Activated CD8-positive, alpha-beta T cell treated with anti-CD3 and anti-CD28 coated beads, Interleukin-2, amount 10 ng/mL, durations not matched to agents 7 days and 5 days (primary cell): ENCODE measurements at regions not wholly inside any gene's neighbourhood (a gene's known extent, or its start where the extent isn't known, plus 50 kb on each side); places are given as distances from the start of the nearest gene placed in this dataset.
"Not testable (repeated sequence)": the region's sequence is repeated elsewhere in the genome, so short reads cannot be mapped to it uniquely, and the experiment has no call there.

ENCODE experiments used
- ATAC-seq: fragments of 150-1000 bp; cut with Tn5 transposase; one replicate; pipeline ENCODE4 v1.10.0; 2021; ENCODE audit warnings: moderate library complexity
- CTCF ChIA-PET: fragments of 350-600 bp; sonication (Branson Sonifier 250); formaldehyde crosslinking; loops from one replicate; lab custom pipeline; 2021; ENCODE audit warnings: antibody characterized with exemption; lab: Charles Lee
- POLR2A ChIA-PET: fragments of 350-600 bp; sonication (Branson Sonifier 250); formaldehyde crosslinking; loops from one replicate; lab custom pipeline; 2021; ENCODE audit warnings: antibody characterized with exemption; lab: Charles Lee
- DNase-seq: peaks from one replicate; pipeline ENCODE4 v3.0.0-alpha.2; 2020
- H3K27ac Mint-ChIP-seq: one replicate; pipeline ENCODE4 v1.8.0; 2021; ENCODE audit warnings: mild to moderate bottlenecking, mixed read lengths
- H3K27me3 Mint-ChIP-seq: one replicate; pipeline ENCODE4 v1.8.0; 2021; ENCODE audit warnings: low read depth, mixed read lengths
- H3K36me3 Mint-ChIP-seq: one replicate; pipeline ENCODE4 v1.8.0; 2021; ENCODE audit warnings: low read depth, mixed read lengths
- H3K4me1 Mint-ChIP-seq: one replicate; pipeline ENCODE4 v1.8.0; 2021; ENCODE audit warnings: low read depth, mixed read lengths
- H3K4me3 Mint-ChIP-seq: one replicate; pipeline ENCODE4 v1.8.0; 2021; ENCODE audit warnings: mild to moderate bottlenecking, mixed read lengths
- H3K9me3 Mint-ChIP-seq: one replicate; pipeline ENCODE4 v1.8.0; 2022; ENCODE audit warnings: mixed read lengths; ENCODE audit not compliant: insufficient read depth

DNA sequence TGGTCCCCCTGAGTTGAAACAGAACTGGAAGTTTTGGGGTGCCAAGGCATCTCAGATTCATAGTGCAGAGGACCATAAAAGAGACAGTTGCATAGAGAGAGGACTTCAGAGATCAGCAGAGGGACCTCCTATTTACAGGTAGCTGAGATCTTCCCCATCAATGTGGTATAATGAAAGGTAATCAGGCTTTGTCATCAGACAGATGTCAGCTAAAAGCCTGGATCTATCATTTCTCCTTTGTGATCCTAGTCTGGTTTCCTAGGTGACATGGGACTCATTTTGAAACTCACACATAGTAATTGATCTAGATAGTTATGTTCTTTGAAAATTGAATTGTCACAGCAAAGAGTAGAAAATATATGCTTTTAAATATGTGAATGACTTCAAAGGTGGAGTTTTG, 443.5 kb upstream of the MAP2 start:
- H3K4me3 Mint-ChIP-seq: no peak overlapping the region
- H3K36me3 Mint-ChIP-seq: no peaks in the 10 kb centered on the region
- no peaks in the 10 kb centered on the region for H3K4me1 Mint-ChIP-seq
- ATAC-seq: no peak
- no peaks in the 10 kb centered on the region for H3K27me3 Mint-ChIP-seq
- no peaks in the 10 kb centered on the region for H3K9me3 Mint-ChIP-seq
- no peak for DNase-seq
- H3K27ac Mint-ChIP-seq: no peak overlapping the region
- ChIA-PET CTCF (no interaction called here), POLR2A (no interaction called here)

DNA sequence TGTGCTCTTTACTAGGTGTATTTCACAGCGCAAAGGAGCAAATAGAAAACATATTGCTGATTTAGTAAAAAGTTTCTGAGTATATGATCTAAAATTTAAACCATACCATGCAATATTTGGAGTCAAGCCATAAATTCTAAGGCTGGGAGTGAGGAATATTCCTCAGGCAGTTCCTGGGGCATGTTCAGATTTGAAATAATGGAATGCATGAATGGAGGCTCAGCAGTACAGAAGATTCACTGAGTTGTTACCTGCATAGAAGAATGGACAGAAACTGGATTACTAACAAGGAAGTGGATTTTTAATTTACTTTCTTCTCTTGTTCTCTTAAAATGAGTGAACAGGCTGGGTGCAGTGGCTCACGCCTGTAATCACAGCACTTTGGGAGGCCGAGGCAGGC, 441.0 kb upstream of the MAP2 start:
- Mint-ChIP-seq H3K9me3 (no peaks in the 10 kb centered on the region), H3K27ac (no peak overlapping the region), H3K4me3 (no peak overlapping the region), H3K36me3 (no peaks in the 10 kb centered on the region), H3K4me1 (no peaks in the 10 kb centered on the region), H3K27me3 (no peaks in the 10 kb centered on the region)
- POLR2A ChIA-PET: no interaction called here
- DNase-seq (no peak), ATAC-seq (no peak)
- CTCF ChIA-PET: no interaction called here

DNA sequence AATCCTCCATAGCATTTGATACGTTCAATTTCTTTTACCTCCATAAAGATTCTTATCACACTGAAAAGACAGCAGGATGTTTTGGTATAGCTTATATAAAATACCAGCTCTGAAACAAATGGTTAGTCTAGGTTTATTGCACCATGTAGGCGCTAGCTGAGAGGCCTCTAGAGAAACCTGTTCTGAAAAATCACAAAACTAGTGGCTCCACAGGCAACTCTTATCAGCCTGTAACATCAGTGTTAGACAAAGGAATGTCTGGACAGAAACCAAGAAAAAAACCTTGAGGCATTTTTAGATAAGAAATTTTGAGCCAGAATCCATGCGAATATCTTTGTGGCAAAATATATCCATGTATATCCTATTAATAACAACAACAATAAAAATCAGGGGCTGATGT, 440.4 kb upstream of the MAP2 start:
- POLR2A ChIA-PET: no interaction called here
- Mint-ChIP-seq H3K4me3 (no peak overlapping the region), H3K36me3 (no peaks in the 10 kb centered on the region), H3K27me3 (no peaks in the 10 kb centered on the region), H3K4me1 (no peaks in the 10 kb centered on the region), H3K27ac (no peak overlapping the region), H3K9me3 (no peaks in the 10 kb centered on the region)
- ATAC-seq (no peak), DNase-seq (no peak)
- CTCF ChIA-PET: no interaction called here

DNA sequence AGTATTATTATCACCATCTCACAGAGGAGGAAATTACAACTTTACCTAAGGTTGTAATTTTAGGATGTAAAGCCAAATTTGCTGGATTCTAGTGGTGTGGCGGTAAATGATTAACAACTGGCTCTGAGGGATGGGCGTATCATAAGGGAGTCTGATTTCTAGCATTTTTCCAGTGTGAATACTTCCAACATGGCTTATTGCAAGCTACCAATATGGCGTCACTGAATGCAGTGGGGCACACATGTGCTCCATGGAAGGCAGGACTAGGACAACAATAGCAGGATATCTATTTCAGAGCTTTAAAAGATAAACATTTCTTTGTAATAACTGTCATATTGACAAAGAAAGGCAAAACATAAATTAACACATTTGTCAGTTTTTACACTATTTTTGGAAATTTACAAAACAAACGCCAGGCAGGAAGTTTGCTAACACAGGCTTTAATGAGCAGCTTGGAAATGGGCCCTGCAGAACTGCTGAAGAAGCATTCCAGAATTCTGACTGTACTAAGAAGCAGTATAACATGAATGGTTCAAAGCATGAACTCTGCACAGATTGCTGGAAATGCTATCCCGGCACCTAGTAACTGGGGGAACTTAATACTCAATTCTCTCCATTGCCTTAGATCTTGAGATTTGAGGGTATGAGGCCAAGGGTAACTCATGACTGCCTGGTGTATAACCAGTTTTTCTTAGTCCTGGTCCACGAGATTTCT, 439.3 kb upstream of the MAP2 start:
- POLR2A ChIA-PET: no interaction called here
- Mint-ChIP-seq H3K27ac (no peak overlapping the region), H3K27me3 (no peaks in the 10 kb centered on the region), H3K4me3 (no peak overlapping the region), H3K9me3 (no peaks in the 10 kb centered on the region), H3K4me1 (no peaks in the 10 kb centered on the region), H3K36me3 (no peaks in the 10 kb centered on the region)
- DNase-seq (no peak), ATAC-seq (no peak)
- CTCF ChIA-PET: no interaction called here

DNA sequence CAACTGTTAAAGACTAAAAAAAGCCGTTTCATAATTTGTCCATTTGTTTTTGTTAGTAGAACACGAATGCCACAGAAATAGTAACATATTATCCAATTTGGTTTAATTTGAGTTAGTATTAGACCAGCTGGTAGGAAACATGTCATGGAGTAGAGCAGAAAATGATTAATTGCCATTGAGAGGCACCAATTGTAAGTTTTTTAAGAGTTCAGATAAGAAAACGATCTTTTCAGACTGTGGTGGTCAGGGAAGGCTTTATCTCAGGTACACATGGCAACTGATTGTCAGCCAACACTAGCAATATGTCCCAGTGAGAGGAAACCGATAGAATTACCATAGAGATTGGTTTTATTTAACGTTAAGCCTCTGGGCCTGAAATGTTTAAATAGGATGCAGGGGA, 438.2 kb upstream of the MAP2 start:
- H3K9me3 Mint-ChIP-seq: no peaks in the 10 kb centered on the region
- POLR2A ChIA-PET: no interaction called here
- no peak overlapping the region for H3K27ac Mint-ChIP-seq
- H3K36me3 Mint-ChIP-seq: no peaks in the 10 kb centered on the region
- CTCF ChIA-PET: no interaction called here
- H3K4me1 Mint-ChIP-seq: no peaks in the 10 kb centered on the region
- DNase-seq (no peak), ATAC-seq (no peak)
- H3K4me3 Mint-ChIP-seq: no peak overlapping the region
- H3K27me3 Mint-ChIP-seq: no peaks in the 10 kb centered on the region

DNA sequence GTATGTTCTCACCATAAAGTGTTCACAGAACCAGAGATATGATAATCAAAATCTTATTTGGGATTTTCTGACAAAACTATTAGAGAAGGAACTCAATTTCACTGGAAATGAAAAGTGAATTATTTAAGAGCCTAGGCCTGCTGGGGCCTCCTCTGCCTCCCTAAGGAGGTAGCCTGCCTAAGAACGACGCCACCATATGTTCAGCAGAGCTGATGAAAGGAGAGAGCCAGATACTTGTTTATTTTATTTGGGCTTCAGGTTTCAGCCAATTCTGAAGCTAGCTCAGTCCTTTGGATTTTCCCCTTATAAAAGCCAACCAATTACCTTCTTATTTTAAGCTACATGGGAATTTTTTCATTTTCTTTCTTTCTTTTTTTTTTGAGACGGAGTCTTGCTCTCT, 433.1 kb upstream of the MAP2 start:
- Mint-ChIP-seq H3K4me1 (no peaks in the 10 kb centered on the region), H3K36me3 (no peaks in the 10 kb centered on the region), H3K4me3 (no peak overlapping the region), H3K9me3 (no peaks in the 10 kb centered on the region), H3K27me3 (no peaks in the 10 kb centered on the region), H3K27ac (no peak overlapping the region)
- no peak for ATAC-seq
- ChIA-PET POLR2A (no interaction called here), CTCF (no interaction called here)
- no peak for DNase-seq

DNA sequence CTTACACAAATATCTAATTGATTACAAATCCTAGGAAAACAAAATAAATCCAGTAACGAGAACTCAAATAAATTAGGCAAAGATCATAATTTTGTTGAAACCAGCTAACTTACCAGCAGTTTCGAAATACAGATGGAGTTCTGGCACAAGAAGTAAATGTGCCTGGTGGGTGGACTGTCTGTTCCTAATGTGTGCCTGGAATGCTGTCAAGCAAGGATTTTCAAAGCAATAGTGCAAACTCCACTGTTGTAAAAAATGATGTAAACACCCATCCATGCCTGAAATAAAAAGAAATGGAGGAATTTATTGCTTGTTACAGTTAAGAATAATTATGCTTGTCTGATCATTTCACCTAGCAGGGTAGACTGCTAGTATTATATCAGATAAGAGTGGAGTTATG, 423.9 kb upstream of the MAP2 start:
- POLR2A ChIA-PET: no interaction called here
- no peaks in the 10 kb centered on the region for H3K4me1 Mint-ChIP-seq
- DNase-seq: no peak
- H3K9me3 Mint-ChIP-seq: no peaks in the 10 kb centered on the region
- no peaks in the 10 kb centered on the region for H3K27me3 Mint-ChIP-seq
- H3K36me3 Mint-ChIP-seq: no peaks in the 10 kb centered on the region
- ATAC-seq: no peak
- CTCF ChIA-PET: no interaction called here
- H3K4me3 Mint-ChIP-seq: no peak overlapping the region
- H3K27ac Mint-ChIP-seq: no peak overlapping the region

DNA sequence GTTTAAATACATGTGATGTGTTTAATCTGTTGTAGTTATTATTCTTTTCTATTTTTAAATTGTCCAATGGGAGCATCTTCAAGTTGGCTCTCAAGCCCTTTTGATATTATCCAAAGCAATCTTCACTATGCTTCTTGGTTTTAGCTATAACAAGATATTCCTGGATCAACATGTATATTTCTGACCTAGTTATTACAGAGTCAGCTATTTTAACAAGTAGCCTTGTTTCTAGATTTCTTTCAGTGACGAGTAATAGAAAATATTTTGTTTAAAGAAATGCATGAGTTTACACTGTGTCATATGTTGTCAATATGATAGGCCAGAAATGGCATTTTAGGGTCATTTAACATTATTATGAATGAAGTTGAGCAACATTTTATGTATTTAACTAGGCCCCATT, 421.8 kb upstream of the MAP2 start:
- POLR2A ChIA-PET: no interaction called here
- Mint-ChIP-seq H3K4me1 (no peaks in the 10 kb centered on the region), H3K27ac (no peak overlapping the region), H3K9me3 (peaks cover 6% of the 10 kb centered on the region), H3K36me3 (no peaks in the 10 kb centered on the region), H3K27me3 (no peaks in the 10 kb centered on the region), H3K4me3 (no peak overlapping the region)
- CTCF ChIA-PET: no interaction called here
- DNase-seq (no peak), ATAC-seq (no peak)

DNA sequence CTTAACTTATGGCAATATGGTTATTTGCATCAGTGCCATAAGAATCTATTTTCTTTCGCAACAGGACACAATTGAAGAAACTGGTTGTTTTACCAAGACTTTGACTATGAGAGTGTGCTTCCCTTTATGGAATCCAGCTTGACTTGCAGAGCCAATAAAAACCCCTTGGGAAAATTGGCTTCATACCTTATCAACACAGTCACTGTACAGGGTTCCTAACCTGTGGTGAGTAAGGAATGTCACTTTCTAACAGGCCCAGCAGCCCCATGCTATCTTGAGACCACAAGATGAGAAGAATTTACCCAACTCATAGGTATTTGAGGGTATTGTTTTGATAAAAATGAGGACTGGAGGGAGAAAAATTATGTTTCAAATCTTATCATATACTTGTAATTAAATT, 418.5 kb upstream of the MAP2 start:
- Mint-ChIP-seq H3K4me1 (no peaks in the 10 kb centered on the region), H3K9me3 (peaks cover 6% of the 10 kb centered on the region), H3K27ac (no peak overlapping the region), H3K27me3 (no peaks in the 10 kb centered on the region), H3K36me3 (no peaks in the 10 kb centered on the region), H3K4me3 (no peak overlapping the region)
- ChIA-PET POLR2A (no interaction called here), CTCF (no interaction called here)
- DNase-seq (no peak), ATAC-seq (no peak)

DNA sequence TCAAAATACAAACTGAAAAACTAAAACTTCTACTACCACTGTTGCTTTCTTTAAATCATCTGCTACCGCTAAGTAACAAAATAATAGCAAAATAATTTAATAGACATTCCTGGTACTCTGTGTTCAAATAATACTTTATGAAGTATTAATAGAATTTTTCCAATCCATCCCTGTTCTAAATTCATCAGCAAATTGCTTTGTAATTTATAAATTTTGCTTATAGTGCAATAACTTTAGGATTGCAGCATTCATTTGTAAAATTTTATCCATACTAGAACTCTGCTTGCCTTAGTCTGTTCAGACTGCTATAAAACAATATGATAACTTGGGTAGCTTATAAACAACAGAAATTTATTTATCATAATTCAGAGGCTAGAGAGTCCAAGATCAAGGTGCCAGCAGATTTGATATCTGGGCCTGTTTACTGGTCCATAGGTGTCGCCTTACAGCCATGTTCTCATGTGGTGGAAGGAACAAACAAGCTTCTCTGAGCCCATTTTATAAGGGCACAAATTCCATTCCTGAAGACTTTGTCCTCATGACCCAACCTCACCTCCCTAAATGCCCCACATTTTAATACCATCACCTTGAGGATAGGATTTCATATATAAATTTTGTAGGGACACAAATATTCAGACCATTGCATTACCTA, 415.1 kb upstream of the MAP2 start:
- Mint-ChIP-seq H3K9me3 (peaks cover 7% of the 10 kb centered on the region), H3K27me3 (no peaks in the 10 kb centered on the region), H3K4me1 (no peaks in the 10 kb centered on the region), H3K27ac (no peak overlapping the region), H3K4me3 (no peak overlapping the region), H3K36me3 (no peaks in the 10 kb centered on the region)
- ChIA-PET CTCF (no interaction called here), POLR2A (no interaction called here)
- DNase-seq: no peak
- ATAC-seq: no peak

DNA sequence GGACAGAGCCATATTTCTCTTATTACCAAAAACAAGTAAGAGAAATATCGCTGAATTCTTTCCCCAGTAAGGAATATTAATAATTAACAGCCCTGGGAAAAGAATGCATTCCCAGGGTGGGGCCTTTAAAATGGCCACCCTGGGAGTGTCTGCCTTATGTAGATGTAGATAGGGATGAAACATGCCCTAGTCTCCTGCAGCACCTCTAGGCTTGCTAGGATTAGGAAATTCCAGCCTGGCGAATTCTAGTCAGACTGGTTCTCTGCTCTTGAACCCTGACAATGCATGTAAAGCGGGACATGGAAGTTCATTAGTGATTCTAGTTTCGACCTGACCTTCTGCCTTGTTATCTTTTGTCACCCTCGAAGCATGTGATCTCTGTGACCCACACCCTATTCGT, 405.2 kb upstream of the MAP2 start:
- H3K27me3 Mint-ChIP-seq, CTCF ChIA-PET, H3K9me3 Mint-ChIP-seq, H3K4me1 Mint-ChIP-seq, ATAC-seq, H3K36me3 Mint-ChIP-seq, DNase-seq, H3K27ac Mint-ChIP-seq, H3K4me3 Mint-ChIP-seq, POLR2A ChIA-PET: not testable (repeated sequence)

DNA sequence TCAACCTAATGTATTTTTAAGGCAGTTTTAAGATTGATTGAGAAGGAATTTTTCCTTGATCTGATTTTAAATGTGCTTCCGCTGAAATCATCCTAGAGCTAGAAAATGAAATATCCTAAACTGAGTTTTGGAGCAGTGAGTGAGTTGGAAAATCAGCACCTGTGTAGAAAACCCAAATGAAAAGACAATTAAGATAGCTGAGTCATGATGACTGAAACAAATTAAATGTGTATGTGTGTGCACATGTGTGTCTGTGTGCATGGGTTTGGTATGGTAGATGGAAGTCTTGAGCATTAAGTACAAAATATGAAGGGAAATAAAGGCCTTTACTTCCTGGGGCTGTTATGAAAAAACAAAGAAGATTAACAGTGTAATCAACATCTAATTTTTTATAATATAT, 394.6 kb upstream of the MAP2 start:
- no peak overlapping the region for H3K4me3 Mint-ChIP-seq
- ATAC-seq (no peak), DNase-seq (no peak)
- ChIA-PET CTCF (no interaction called here), POLR2A (no interaction called here)
- no peaks in the 10 kb centered on the region for H3K27me3 Mint-ChIP-seq
- H3K9me3 Mint-ChIP-seq: peaks cover 3% of the 10 kb centered on the region
- no peaks in the 10 kb centered on the region for H3K36me3 Mint-ChIP-seq
- H3K4me1 Mint-ChIP-seq: no peaks in the 10 kb centered on the region
- no peak overlapping the region for H3K27ac Mint-ChIP-seq

DNA sequence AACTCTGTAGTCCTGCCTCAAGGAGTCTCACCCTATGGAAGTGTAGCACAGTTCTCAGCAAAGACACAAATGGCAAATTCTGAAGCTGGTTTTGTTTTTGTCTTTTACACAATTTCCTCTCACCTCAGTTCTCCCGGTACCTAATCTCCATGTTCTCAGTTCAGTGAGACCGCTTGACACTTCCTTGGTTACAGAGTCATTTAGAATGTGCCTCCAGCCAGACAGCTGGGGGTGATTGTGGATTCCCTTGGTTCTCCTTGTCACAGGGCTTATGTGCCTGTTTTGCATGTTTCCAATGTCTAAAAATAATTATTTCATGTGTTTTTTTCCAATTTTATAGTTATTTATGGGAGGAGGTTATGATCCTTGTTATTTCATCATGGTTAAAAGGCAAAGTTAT, 379.5 kb upstream of the MAP2 start:
- Mint-ChIP-seq H3K4me1 (no peaks in the 10 kb centered on the region), H3K9me3 (no peaks in the 10 kb centered on the region), H3K27me3 (no peaks in the 10 kb centered on the region), H3K27ac (no peak overlapping the region), H3K4me3 (no peak overlapping the region), H3K36me3 (no peaks in the 10 kb centered on the region)
- ATAC-seq: no peak
- ChIA-PET POLR2A (no interaction called here), CTCF (no interaction called here)
- DNase-seq: no peak
